ENCODE measurements at regions not wholly inside any gene's neighbourhood (a gene's known extent, or its start where the extent isn't known, plus 50 kb on each side); places are given as distances from the start of the nearest gene placed in this dataset.

DNA sequence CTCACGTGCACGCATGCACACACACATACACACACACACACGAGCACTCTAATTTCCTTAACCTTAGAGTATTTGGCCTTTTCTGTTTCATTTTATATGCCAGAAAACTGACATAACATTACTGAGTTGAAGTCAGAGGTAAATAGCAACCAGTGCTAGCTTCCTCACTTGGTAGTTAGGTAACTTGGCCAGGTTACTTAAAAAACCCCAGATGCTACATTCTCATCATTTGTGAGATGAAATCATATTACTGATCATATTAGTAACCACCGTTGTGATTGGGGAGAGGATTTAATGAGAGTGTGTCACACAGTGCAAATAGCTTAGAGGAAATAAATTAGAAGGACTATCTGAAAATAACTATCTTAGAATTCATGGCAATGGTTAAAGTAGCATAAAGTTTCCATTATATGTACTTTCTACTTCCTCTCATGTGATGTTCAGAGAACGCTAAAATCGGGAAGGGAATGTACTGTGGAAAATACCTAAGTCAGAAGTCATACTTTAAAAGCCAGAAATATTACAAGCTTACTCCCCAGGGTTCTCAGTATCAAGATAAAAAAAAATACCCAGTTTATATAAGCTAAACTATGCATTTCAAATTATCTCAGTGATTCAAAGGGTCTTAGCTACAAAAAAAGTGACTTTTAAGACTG, 120.5 kb downstream of the TUSC1 start:
- TF ChIP-seq ZNF311 (tag by site-specific recombination; IDR thresholded peaks at IDR 0.05; ENCODE audit: borderline replicate concordance) (no peak), ZNF660 (tag by site-specific recombination; IDR thresholded peaks at IDR 0.05) (no peak), RBAK (tag by site-specific recombination; IDR thresholded peaks at IDR 0.05) (no peak), TCF7L2 (IDR thresholded peaks at IDR 0.05; ENCODE audit: borderline replicate concordance, low read depth, low read length) (no peak), SALL2 (tag by site-specific recombination; IDR thresholded peaks at IDR 0.05; ENCODE audit: borderline replicate concordance) (no peak), GLI2 (tag by site-specific recombination; IDR thresholded peaks at IDR 0.05; ENCODE audit: borderline replicate concordance, low read depth) (no peak), ZBTB7A (tag by site-specific recombination; IDR thresholded peaks at IDR 0.05; ENCODE audit: low read depth) (no peak)
- TF ChIP-seq, protein P1, sequence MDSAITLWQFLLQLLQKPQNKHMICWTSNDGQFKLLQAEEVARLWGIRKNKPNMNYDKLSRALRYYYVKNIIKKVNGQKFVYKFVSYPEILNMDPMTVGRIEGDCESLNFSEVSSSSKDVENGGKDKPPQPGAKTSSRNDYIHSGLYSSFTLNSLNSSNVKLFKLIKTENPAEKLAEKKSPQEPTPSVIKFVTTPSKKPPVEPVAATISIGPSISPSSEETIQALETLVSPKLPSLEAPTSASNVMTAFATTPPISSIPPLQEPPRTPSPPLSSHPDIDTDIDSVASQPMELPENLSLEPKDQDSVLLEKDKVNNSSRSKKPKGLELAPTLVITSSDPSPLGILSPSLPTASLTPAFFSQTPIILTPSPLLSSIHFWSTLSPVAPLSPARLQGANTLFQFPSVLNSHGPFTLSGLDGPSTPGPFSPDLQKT (IDR thresholded peaks at IDR 0.05; ENCODE audit: borderline replicate concordance, low read depth, low read length), result no peak
- TF ChIP-seq, protein P2, sequence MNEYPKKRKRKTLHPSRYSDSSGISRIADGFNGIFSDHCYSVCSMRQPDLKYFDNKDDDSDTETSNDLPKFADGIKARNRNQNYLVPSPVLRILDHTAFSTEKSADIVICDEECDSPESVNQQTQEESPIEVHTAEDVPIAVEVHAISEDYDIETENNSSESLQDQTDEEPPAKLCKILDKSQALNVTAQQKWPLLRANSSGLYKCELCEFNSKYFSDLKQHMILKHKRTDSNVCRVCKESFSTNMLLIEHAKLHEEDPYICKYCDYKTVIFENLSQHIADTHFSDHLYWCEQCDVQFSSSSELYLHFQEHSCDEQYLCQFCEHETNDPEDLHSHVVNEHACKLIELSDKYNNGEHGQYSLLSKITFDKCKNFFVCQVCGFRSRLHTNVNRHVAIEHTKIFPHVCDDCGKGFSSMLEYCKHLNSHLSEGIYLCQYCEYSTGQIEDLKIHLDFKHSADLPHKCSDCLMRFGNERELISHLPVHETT (tag by site-specific recombination; IDR thresholded peaks at IDR 0.05), result no peak

Measured in HEK293 (cell line).